Loucy (cell line): ENCODE measurements at regions not wholly inside any gene's neighbourhood (a gene's known extent, or its start where the extent isn't known, plus 50 kb on each side); places are given as distances from the start of the nearest gene placed in this dataset.

Source experiments
- CTCF ChIP-seq: fragments of 200-600 bp; sonication (generic); conservative IDR thresholded peaks from 2 replicates; pipeline ENCODE4 v1.5.1; 2014; ENCODE audit warnings: mild to moderate bottlenecking, antibody characterized with exemption, low read length
- EZH2phosphoT487 ChIP-seq: fragments of 200-600 bp; IDR thresholded peaks from 2 replicates; pipeline ENCODE4 v1.6.1; 2018; ENCODE audit warnings: antibody characterized with exemption, mild to moderate bottlenecking, moderate library complexity, borderline replicate concordance

GRCh38 chr2:10220902-10221391, 81.8 kb upstream of the HPCAL1 start:
- TF ChIP-seq CTCF (no peak), EZH2phosphoT487 (no peak)
